Endothelial cell (in vitro differentiated cells): ENCODE measurements at regions not wholly inside any gene's neighbourhood (a gene's known extent, or its start where the extent isn't known, plus 50 kb on each side); places are given as distances from the start of the nearest gene placed in this dataset.

ENCODE experiments used
- DNase-seq: peaks from one replicate; pipeline ENCODE4 v3.0.0; 2021; ENCODE audit warnings: low spot score
- H3K27ac Mint-ChIP-seq: one replicate; pipeline ENCODE4 v1.8.0; 2021; ENCODE audit warnings: mixed read lengths, inconsistent platforms; ENCODE audit not compliant: unreplicated experiment
- H3K27me3 Mint-ChIP-seq: one replicate; pipeline ENCODE4 v1.8.0; 2021; ENCODE audit warnings: mild to moderate bottlenecking, moderate library complexity, mixed read lengths, inconsistent platforms; ENCODE audit not compliant: unreplicated experiment
- H3K36me3 Mint-ChIP-seq: one replicate; pipeline ENCODE4 v1.8.0; 2021; ENCODE audit warnings: mild to moderate bottlenecking, low read depth, mixed read lengths, inconsistent platforms; ENCODE audit not compliant: unreplicated experiment
- H3K4me1 Mint-ChIP-seq: one replicate; pipeline ENCODE4 v1.8.0; 2021; ENCODE audit warnings: mild to moderate bottlenecking, mixed read lengths, inconsistent platforms; ENCODE audit not compliant: unreplicated experiment
- H3K4me3 Mint-ChIP-seq: one replicate; pipeline ENCODE4 v1.8.0; 2021; ENCODE audit warnings: mild to moderate bottlenecking, mixed read lengths, inconsistent platforms; ENCODE audit not compliant: unreplicated experiment
- H3K9me3 Mint-ChIP-seq: one replicate; pipeline ENCODE4 v1.8.0; 2021; ENCODE audit warnings: mixed read lengths, inconsistent platforms; ENCODE audit not compliant: unreplicated experiment
- TF ChIP-seq, protein P1 (sequence below): fragments of 200-600 bp; sonication (generic); IDR thresholded peaks from one replicate; pipeline ENCODE4 v1.5.0; 2021; ENCODE audit warnings: antibody characterized with exemption; ENCODE audit not compliant: unreplicated experiment

DNA sequence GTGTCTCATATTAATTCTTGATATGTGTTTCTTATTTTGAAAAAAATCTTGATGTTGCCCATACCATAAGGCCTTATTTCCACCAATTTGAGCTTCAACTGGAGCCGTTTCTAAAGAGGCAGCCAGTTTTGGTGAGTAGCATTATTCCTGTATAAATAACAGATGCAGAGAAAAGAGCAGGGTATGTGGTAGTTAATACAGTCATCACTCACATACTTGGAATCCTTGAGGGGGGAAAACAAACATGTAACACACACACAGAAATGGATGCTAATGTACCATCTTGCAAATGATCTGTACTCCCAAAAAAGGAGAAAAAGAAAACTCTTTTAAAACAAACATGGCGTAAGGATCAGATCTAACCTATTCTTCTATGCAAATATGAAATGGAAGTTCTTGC lies 389.7 kb downstream of the GPM6A start:
- Mint-ChIP-seq H3K4me3 (no peak overlapping the region), H3K27ac (no peak overlapping the region)

DNA sequence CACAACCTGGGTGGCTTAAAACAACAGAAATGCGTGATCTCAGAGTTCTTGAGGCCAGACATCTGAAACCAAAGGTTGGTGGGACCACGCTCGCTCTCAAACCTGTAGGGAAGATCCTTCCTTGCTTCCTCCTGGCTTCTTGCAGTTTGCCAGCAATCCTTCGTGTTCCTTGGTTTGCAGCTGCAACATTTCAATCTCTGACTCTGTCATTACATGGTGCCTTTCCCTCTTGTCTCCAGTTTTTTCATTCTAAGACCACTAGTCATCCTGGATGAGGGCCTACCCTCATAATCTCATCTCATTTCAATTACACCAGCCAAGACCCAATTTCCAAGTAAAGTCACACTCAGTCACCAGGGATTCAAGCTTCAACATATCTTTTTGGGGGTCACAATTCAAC lies 388.0 kb downstream of the GPM6A start:
- H3K4me3 Mint-ChIP-seq, result no peak overlapping the region
- H3K9me3 Mint-ChIP-seq, result no peaks in the 10 kb centered on the region
- H3K36me3 Mint-ChIP-seq, result no peaks in the 10 kb centered on the region
- no peak overlapping the region for H3K27ac Mint-ChIP-seq
- no peak for DNase-seq
- TF ChIP-seq, protein P1, sequence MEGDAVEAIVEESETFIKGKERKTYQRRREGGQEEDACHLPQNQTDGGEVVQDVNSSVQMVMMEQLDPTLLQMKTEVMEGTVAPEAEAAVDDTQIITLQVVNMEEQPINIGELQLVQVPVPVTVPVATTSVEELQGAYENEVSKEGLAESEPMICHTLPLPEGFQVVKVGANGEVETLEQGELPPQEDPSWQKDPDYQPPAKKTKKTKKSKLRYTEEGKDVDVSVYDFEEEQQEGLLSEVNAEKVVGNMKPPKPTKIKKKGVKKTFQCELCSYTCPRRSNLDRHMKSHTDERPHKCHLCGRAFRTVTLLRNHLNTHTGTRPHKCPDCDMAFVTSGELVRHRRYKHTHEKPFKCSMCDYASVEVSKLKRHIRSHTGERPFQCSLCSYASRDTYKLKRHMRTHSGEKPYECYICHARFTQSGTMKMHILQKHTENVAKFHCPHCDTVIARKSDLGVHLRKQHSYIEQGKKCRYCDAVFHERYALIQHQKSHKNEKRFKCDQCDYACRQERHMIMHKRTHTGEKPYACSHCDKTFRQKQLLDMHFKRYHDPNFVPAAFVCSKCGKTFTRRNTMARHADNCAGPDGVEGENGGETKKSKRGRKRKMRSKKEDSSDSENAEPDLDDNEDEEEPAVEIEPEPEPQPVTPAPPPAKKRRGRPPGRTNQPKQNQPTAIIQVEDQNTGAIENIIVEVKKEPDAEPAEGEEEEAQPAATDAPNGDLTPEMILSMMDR, result no peak
- H3K4me1 Mint-ChIP-seq, result peaks cover 2% of the 10 kb centered on the region
- H3K27me3 Mint-ChIP-seq, result no peaks in the 10 kb centered on the region

More for the DNA sequence above, 389.7 kb downstream of the GPM6A start:
- TF ChIP-seq, protein P1, result no peak
- Mint-ChIP-seq H3K4me1 (peaks cover 2% of the 10 kb centered on the region), H3K36me3 (no peaks in the 10 kb centered on the region), H3K27me3 (no peaks in the 10 kb centered on the region), H3K9me3 (no peaks in the 10 kb centered on the region)
- no peak for DNase-seq

DNA sequence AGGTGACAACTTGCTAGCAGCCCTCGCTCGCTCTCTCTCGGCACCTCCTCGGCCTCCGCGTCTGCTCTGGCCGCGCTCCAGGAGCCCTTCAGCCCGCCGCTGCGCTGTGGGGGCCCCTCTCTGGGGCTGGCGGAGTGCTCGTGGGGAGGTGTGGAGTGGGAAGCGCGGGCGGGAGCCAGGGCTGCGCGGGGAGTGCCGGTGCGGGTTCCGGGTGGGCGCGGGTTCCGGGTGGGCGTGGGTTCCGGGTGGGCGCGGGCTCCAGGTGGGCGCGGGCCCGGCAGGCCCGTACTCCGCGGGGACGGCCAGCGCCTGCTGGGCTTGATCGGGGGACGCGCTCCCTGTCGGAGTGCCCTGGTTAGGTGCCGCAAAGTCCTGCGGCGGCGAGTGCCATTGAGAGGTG lies 384.3 kb downstream of the GPM6A start:
- Mint-ChIP-seq H3K27ac (no peak overlapping the region), H3K27me3 (no peaks in the 10 kb centered on the region), H3K4me3 (no peak overlapping the region), H3K36me3 (no peaks in the 10 kb centered on the region), H3K9me3 (no peaks in the 10 kb centered on the region), H3K4me1 (peaks cover 2% of the 10 kb centered on the region)
- TF ChIP-seq, protein P1, result no peak
- DNase-seq, result no peak

DNA sequence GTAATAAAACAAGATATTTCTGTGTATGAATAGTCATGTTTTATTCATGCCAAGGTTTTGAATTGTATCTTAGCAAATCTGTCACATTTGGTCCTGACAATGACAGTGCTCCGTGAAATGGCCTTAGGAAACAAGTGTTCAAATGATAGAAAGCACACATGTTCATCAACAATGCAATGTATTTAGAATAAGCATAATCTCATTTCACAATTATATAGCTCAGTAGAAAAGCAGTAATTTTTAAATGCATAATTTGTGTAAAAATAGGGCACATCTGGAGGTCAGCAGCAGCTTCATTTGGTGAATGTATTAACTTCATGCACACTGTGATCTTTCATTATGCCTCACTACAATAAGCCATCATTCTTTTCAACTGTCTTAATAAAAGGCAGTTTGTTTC lies 380.4 kb downstream of the GPM6A start:
- Mint-ChIP-seq H3K36me3 (no peaks in the 10 kb centered on the region), H3K9me3 (no peaks in the 10 kb centered on the region), H3K4me3 (no peak overlapping the region), H3K27ac (no peak overlapping the region), H3K27me3 (no peaks in the 10 kb centered on the region), H3K4me1 (peaks cover 6% of the 10 kb centered on the region)
- DNase-seq, result no peak
- TF ChIP-seq, protein P1, result no peak

DNA sequence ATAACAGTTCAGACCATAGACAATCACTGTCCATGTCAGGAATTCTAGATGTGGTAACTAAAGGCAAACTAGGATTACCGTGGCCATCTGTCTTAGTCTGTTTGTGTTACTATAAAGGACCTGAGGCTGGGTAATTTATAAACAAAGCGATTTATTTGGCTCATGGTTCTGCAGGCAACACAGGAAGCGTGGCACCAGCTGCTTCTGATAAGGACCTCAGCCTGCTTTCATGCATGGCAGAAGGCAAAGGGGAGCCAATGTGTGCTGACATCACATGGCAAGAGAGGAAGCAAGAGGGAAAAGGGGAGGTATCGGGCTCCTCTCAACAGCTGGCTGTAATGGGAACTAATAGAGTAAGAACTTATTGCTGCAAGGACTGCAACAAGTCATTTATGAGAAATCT lies 376.7 kb downstream of the GPM6A start:
- Mint-ChIP-seq H3K9me3 (no peaks in the 10 kb centered on the region), H3K36me3 (no peaks in the 10 kb centered on the region), H3K27ac (peak overlapping the region; percentile 92), H3K27me3 (no peaks in the 10 kb centered on the region), H3K4me1 (peaks cover 6% of the 10 kb centered on the region), H3K4me3 (no peak overlapping the region)
- TF ChIP-seq, protein P1, result no peak
- peak; percentile 54 for DNase-seq
